ENCODE measurements at regions not wholly inside any gene's neighbourhood (a gene's known extent, or its start where the extent isn't known, plus 50 kb on each side); places are given as distances from the start of the nearest gene placed in this dataset.
A peak's percentile ranks its signal among the peaks of the same experiment; 100 is the strongest.

- TF ChIP-seq FOS (IDR thresholded peaks at IDR 0.05; ENCODE audit: borderline replicate concordance, insufficient read depth, low read length) (no peak), JUN (IDR thresholded peaks at IDR 0.05; ENCODE audit: borderline replicate concordance, insufficient read depth, insufficient read length, low read depth) (no peak), EZH2 (IDR thresholded peaks at IDR 0.05; ENCODE audit: borderline replicate concordance, low read depth, low read length, severe bottlenecking) (no peak), MYC (IDR thresholded peaks at IDR 0.05; ENCODE audit: low read depth, low read length) (no peak), POLR2AphosphoS5 (IDR thresholded peaks at IDR 0.05; ENCODE audit: insufficient read depth, low read depth, low read length) (no peak), GATA2 (IDR thresholded peaks at IDR 0.05; ENCODE audit: insufficient read depth, insufficient read length, low read depth, low read length) (no peak), POLR2A (IDR thresholded peaks at IDR 0.05; ENCODE audit: low read depth, low read length) (no peak)
- TF ChIP-seq, protein P1, sequence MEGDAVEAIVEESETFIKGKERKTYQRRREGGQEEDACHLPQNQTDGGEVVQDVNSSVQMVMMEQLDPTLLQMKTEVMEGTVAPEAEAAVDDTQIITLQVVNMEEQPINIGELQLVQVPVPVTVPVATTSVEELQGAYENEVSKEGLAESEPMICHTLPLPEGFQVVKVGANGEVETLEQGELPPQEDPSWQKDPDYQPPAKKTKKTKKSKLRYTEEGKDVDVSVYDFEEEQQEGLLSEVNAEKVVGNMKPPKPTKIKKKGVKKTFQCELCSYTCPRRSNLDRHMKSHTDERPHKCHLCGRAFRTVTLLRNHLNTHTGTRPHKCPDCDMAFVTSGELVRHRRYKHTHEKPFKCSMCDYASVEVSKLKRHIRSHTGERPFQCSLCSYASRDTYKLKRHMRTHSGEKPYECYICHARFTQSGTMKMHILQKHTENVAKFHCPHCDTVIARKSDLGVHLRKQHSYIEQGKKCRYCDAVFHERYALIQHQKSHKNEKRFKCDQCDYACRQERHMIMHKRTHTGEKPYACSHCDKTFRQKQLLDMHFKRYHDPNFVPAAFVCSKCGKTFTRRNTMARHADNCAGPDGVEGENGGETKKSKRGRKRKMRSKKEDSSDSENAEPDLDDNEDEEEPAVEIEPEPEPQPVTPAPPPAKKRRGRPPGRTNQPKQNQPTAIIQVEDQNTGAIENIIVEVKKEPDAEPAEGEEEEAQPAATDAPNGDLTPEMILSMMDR (IDR thresholded peaks at IDR 0.05; ENCODE audit: extremely low read depth in 1 of 2, insufficient read depth in 1 of 2, low read depth in 1 of 2, low read length in 2 of 2), result no peak
- TF ChIP-seq, protein P2, sequence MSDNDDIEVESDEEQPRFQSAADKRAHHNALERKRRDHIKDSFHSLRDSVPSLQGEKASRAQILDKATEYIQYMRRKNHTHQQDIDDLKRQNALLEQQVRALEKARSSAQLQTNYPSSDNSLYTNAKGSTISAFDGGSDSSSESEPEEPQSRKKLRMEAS (IDR thresholded peaks at IDR 0.05; ENCODE audit: insufficient read depth, insufficient read length), result no peak
- dilution Hi-C loops (cut with MboI; ENCODE audit: extremely low pct_ligation_motif_present, low sequenced_read_pairs), result no loop called here
- Histone ChIP-seq H3K27ac (ENCODE audit: insufficient read depth, low read depth, low read length) (peak overlapping the region; percentile 55), H3K9me3 (replicated peaks; ENCODE audit: control insufficient read depth, insufficient read depth, low read length) (no peaks in the 10 kb centered on the region), H3K4me3 (replicated peaks in 1 of 3; ENCODE audit: insufficient read depth in 1 of 3, low read depth in 1 of 3, low read length in 3 of 3) (peak overlapping the region in 1 of 3 experiments; percentile 19), H3K27me3 (ENCODE audit: control insufficient read depth in 2 of 2, insufficient read depth in 2 of 2, low read length in 2 of 2) (no peaks in the 10 kb centered on the region), H3K9ac (replicated peaks; ENCODE audit: extremely low read depth, insufficient read depth, low read length) (no peak overlapping the region), H4K20me1 (replicated peaks; ENCODE audit: control insufficient read depth, extremely low read depth, insufficient read depth, low read length) (no peaks in the 10 kb centered on the region), H3K79me2 (ENCODE audit: control insufficient read depth, insufficient read depth, low read length) (no peaks in the 10 kb centered on the region), H3K4me1 (ENCODE audit: control insufficient read depth, extremely low read depth, insufficient read depth, low read length) (peaks cover 21% of the 10 kb centered on the region), H3K36me3 (ENCODE audit: control insufficient read depth in 2 of 2, extremely low read depth in 1 of 2, insufficient read depth in 2 of 2, low read length in 2 of 2) (no peaks in the 10 kb centered on the region), H3K9me1 (replicated peaks; ENCODE audit: control insufficient read depth, extremely low read depth, insufficient read depth, low read length) (no peaks in the 10 kb centered on the region), H3K4me2 (ENCODE audit: insufficient read depth, low read length) (peak overlapping the region; percentile 64), H2AFZ (ENCODE audit: low read depth, low read length) (peak overlapping the region; percentile 17)
- BruUV-seq (replicated peaks), result no TSS peak
- FAIRE-seq (peak; percentile 79), DNase-seq (ENCODE audit: low read depth, low spot score) (peak; percentile 61)
- CTCF ChIA-PET, result no interaction called here
- POLR2A ChIA-PET, result no interaction called here
- intact Hi-C loops (cut with micrococcal nuclease), result loop anchor here (1.0 to 5.0 kb wide), 7 partner anchors 8 to 126 kb away; partner anchors contain the start of gene TLE1
Observed at GRCh38 chr9:81814794-81815464, 113.3 kb upstream of the SPATA31D4 start.

Data from endothelial cell of umbilical vein (primary cell).